AG20443 (cell line): ENCODE measurements at regions not wholly inside any gene's neighbourhood (a gene's known extent, or its start where the extent isn't known, plus 50 kb on each side); places are given as distances from the start of the nearest gene placed in this dataset.
A peak's percentile ranks its signal among the peaks of the same experiment; 100 is the strongest.

Experiments
- DNase-seq: peaks from one replicate; pipeline ENCODE4 v3.0.0; 2012; ENCODE audit warnings: low spot score, mixed read lengths

DNA sequence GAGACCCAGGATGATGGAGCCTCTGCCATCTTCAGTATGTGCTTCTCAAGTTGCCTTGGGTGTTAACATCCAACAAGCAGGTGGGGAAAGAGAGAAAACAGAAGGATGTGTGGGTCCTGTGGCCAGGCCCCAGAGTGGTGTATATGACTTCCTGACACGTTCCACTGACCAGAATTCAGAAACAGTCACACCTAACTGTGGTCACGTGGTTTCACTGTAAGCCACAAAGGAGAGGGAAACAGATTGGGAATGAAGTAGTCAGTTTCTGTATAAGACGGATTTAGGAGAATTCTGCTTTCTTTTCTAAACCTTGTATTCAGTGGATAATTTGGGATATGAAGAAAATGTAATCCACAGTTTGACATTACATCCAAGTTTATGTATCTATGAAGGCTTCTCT is 454.1 kb upstream of the IL12A start:
- DNase-seq, result no peak

GRCh38 chr3:159536876-159537275 is 451.8 kb upstream of the IL12A start:
- no peak for DNase-seq

- DNase-seq, result no peak
Measured at GRCh38 chr3:159538507-159538906, 450.1 kb upstream of the IL12A start.

- DNase-seq, result no peak
Measured at GRCh38 chr3:159540882-159541495, 447.6 kb upstream of the IL12A start.

DNA sequence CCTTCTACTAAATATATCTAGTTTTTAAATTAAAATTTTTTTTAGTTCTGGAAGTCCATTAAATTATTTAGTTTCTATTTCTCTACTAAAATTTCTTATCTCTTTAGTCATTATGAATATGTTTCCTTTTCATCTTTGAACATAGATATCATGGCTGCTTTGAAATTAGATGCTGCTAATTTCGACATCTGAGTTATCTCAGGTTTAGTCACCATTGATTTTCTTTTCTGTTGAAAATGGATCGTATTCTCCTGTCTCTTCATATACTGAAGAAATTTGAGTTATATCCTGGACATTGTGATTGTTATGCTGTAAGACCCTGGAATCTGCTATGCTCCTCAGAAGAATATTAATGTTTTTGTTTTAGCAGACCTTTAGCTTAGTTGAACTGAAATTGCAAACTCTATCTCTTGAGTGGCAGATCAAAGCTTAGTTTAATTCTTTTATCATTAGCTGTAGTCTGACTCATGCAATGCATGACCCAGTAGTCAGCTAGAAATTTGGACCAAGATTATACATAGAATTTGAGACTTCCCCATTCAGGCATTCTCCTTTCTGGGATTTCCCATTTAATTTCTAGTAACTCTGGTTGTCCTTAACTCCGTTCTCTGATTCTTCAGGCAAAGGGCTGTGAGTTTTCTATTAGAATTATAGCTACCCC is 439.8 kb upstream of the IL12A start:
- peak; percentile 11 for DNase-seq

DNA sequence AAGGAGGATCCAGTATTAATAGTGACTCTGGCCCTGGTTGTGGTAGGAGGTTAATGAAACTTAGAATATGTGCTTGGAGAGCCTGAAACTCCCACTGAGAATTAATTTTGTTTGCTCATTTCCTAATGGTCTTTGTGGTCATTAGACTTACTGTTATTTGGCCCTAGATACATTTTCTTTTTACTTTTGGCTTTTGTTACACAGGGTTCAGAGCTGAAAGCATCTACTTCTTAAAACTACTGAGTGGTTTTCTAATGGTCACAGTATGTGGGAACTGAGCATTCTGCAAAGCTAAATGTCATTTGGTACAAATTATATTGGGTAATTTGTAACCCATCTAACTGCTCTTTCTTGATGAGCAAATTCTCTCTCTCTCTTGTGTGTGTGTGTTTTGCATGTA is 433.4 kb upstream of the IL12A start:
- DNase-seq, result no peak

DNA sequence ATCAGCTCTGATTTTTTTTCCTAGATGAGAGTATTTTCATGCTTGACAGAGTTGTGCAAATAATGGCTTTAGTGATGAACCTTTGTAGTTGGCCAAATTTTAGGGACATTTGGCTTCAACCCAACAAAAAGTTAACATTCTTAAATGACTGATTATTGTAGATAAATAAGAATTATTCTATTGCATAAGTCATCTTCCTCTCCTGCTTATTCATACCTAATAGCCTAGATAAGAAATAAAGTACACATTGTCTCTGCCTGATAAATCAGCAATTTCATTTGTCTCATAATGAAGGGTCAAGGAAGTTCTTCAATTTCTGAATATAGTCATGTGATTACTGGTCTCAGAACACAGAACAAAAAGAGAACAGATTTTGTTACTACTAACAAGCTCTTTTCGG is 428.9 kb upstream of the IL12A start:
- DNase-seq, result no peak

- no peak for DNase-seq
Measured at GRCh38 chr3:159560214-159560979, 428.2 kb upstream of the IL12A start.

DNA sequence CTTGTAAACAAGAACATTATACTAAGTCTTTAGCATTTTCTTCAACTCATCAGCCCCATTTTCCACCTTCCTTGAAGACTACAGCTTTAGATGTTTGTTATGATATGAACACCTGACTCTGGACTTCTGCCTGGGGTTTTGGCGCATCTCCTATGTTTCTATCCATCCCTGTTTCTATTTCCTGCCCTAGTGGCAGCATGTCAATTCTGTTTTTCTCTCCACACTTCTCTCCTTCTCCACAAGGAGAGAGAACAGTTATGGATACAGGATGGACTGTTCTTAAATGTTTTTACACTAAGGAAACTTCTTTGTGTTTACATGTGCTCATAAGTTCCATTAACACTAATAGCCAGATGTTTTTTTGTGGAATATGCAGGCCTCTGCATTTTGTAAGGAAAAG is 423.3 kb upstream of the IL12A start:
- no peak for DNase-seq

DNA sequence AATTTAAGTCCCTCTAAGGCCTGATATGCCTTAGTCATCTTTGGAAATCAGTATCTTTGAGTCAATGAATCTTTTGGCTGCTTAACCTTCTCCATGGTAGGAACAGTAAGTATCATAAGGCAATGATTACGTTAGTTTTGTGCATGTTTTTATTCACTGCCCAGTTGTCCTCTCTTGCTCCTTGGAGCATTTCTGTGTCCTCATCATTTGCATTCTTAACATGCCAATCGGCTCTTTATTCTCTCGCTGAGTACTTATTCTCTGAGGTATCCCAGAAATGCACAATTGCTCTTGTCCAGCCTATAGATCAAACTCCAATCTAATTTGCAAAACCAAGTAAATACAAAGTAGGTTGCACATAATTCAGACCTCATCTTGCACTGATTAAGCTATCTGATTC is 405.0 kb upstream of the IL12A start:
- DNase-seq, result peak; percentile 35

DNA sequence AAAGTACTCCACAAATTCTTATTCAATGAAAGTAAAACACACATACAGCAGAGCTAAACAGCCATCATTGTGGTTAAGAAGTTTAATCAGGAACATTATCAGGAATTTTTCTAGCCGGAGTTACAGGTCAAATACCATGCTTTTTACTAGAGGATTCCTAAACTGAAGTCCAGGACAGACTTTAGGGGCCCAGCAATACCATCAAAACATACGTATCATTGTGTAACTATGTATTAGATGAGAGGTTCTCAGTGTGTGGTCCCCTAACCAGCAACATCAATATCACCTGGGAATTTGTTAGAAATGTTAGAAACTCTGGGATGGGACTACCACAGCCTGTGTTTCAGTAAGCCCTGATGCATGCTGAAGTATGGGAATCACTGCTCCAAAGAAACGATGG is 404.2 kb upstream of the IL12A start:
- no peak for DNase-seq

- DNase-seq, result peak; percentile 57
Measured at GRCh38 chr3:159586571-159587202, 401.9 kb upstream of the IL12A start.

GRCh38 chr3:159593927-159594605 is 394.6 kb upstream of the IL12A start:
- DNase-seq, result no peak

GRCh38 chr3:159600291-159600690 is 388.3 kb upstream of the IL12A start:
- no peak for DNase-seq

- DNase-seq, result peak; percentile 63
Measured at GRCh38 chr3:159604151-159604581, 384.5 kb upstream of the IL12A start.

- no peak for DNase-seq
Measured at GRCh38 chr3:159605101-159605500, 383.5 kb upstream of the IL12A start.

GRCh38 chr3:159605776-159606175 is 382.9 kb upstream of the IL12A start:
- DNase-seq, result no peak

DNA sequence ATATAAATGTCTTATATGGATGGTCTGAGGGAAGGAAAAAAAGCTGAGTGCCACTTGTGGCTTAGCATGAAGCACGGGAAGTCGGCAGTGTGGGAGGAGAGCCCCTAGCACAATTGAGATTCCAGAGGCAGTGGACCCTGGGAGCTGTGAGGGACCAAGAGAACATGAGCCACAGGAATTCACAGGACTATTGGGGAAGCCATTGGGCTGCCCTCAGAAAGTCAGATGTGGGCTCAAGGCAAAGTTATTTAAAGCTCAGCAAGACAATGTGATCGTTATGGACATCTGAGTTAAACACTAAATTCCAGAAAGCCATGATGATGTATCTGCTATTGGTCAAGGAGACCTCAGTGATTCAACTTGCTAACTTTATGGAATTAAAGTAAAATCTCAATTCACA is 380.8 kb upstream of the IL12A start:
- no peak for DNase-seq

GRCh38 chr3:159608311-159608710 is 380.3 kb upstream of the IL12A start:
- no peak for DNase-seq

DNA sequence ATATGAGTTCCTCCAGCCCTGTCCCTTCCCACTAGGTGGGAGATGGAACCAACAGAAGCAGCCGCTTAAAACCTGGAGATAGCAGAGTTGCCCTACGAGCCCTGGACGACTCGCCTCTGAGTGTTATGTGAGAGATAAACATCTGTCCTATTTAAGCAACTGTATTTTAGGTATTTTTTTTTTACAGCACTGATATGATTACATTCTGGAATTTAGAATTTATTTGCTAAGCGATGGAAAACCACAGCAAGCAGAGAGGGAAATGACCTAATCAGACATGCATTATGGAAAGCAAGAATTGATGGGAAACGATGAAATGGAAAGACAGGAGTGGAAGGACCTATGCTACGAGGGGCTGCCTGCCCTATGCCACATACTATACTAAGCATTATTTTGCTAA is 379.0 kb upstream of the IL12A start:
- no peak for DNase-seq

GRCh38 chr3:159616234-159616825 is 372.3 kb upstream of the IL12A start:
- peak; percentile 54 for DNase-seq

DNA sequence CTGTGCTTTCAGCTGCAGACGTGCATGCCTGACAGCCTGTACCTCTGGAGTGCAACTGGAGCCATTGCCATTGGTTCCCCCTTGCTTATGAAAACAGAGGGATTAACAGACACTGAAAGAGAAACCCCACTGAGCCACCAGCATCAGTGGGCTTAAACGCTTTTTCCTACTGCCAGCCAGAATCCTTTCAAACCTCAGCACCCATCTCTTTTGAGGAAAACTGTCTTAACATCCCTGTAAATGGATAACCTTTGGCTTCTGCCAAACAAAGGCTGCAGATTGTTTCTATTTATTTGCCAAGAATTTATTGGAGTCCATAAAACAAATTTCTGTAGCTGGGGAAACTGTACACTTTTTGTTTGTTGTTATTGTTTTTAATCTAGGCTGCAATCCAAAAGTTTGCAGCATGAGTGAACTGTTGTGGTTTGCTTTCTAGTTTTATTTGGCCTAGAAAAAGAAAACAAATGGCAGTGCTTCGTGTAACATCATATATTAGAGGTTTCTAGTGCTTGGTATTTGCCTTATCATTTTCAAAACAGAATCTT is 369.2 kb upstream of the IL12A start:
- peak; percentile 56 for DNase-seq
